ENCODE measurements at regions not wholly inside any gene's neighbourhood (a gene's known extent, or its start where the extent isn't known, plus 50 kb on each side); places are given as distances from the start of the nearest gene placed in this dataset.

DNA sequence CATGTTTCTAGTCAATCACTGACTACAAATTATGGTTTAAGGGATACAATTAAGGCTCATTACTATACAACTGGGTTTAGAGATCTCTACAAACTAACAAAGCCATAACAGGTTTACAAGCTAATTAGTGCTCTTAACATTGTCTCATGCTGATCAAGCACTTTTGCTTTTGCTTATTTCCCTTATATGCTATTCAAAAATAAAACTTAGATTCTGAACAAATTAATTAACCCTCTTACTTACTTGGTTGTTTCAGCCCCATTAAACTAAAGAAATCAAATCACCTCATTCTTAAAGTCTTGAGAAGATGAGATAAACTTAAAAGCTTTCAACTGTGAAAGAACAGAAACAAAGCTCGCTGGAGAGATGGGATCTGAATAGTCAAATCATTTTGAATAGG is 2024.5 kb upstream of the ADGRL3 start:
- Histone ChIP-seq H3K27me3 (no peaks in the 10 kb centered on the region), H3K9me3 (no peaks in the 10 kb centered on the region), H3K4me3 (no peak overlapping the region), H3K4me1 (no peaks in the 10 kb centered on the region), H3K27ac (no peak overlapping the region), H3K36me3 (no peaks in the 10 kb centered on the region)
- TF ChIP-seq, protein P1, sequence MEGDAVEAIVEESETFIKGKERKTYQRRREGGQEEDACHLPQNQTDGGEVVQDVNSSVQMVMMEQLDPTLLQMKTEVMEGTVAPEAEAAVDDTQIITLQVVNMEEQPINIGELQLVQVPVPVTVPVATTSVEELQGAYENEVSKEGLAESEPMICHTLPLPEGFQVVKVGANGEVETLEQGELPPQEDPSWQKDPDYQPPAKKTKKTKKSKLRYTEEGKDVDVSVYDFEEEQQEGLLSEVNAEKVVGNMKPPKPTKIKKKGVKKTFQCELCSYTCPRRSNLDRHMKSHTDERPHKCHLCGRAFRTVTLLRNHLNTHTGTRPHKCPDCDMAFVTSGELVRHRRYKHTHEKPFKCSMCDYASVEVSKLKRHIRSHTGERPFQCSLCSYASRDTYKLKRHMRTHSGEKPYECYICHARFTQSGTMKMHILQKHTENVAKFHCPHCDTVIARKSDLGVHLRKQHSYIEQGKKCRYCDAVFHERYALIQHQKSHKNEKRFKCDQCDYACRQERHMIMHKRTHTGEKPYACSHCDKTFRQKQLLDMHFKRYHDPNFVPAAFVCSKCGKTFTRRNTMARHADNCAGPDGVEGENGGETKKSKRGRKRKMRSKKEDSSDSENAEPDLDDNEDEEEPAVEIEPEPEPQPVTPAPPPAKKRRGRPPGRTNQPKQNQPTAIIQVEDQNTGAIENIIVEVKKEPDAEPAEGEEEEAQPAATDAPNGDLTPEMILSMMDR (IDR thresholded peaks at IDR 0.05): no peak
- no peak for DNase-seq (ENCODE audit: low spot score)

DNA sequence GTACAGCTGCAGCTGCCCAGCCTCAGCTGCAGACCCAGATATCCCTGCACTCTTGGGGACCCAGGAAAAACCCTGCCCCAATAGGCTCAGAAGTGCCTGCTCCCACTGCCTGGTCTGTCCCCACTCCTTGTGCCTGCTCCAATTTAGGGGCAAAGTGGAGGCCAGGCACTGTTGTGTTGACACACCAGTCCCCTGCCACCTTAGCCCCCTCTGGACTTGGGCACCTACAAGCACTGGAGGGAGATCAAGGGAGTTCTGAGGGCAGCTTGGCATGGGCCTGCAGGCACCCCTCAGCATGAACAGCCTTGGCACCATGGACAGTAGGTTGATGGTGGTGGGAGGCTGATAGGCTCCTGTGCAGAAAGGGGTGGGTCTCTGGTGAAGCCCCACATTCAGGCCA is 2020.8 kb upstream of the ADGRL3 start:
- H3K27me3 ChIP-seq: no peaks in the 10 kb centered on the region
- no peaks in the 10 kb centered on the region for H3K4me1 ChIP-seq
- TF ChIP-seq, protein P1 (IDR thresholded peaks at IDR 0.05): no peak
- no peak for DNase-seq (ENCODE audit: low spot score)
- H3K4me3 ChIP-seq: no peak overlapping the region
- H3K9me3 ChIP-seq: no peaks in the 10 kb centered on the region
- H3K27ac ChIP-seq: no peak overlapping the region
- H3K36me3 ChIP-seq: no peaks in the 10 kb centered on the region

DNA sequence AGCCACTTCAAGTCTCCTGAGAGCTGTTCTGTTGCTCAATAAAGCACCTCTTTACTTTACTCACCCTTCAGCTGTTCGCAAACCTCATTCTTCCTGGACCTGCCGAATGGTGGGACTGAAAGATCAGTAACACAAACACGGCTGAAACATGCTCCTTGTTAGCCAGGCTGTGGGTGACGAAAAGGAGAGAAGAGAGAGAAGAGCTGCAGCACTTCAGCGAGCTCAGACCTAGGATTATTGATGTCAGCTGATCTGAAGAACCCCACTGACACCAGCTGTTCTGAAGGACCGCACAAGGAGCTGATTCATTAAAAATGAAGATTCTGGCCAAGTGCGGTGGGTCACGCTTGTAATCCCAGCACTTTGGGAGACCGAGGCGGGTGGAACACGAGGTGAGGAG is 2020.0 kb upstream of the ADGRL3 start:
- no peaks in the 10 kb centered on the region for H3K4me1 ChIP-seq
- DNase-seq (ENCODE audit: low spot score): no peak
- no peak overlapping the region for H3K27ac ChIP-seq
- no peak overlapping the region for H3K4me3 ChIP-seq
- TF ChIP-seq, protein P1 (IDR thresholded peaks at IDR 0.05): no peak
- H3K9me3 ChIP-seq: no peaks in the 10 kb centered on the region
- H3K36me3 ChIP-seq: no peaks in the 10 kb centered on the region
- H3K27me3 ChIP-seq: no peaks in the 10 kb centered on the region

- Histone ChIP-seq H3K27ac (no peak overlapping the region), H3K27me3 (no peaks in the 10 kb centered on the region), H3K36me3 (no peaks in the 10 kb centered on the region), H3K4me3 (no peak overlapping the region), H3K9me3 (no peaks in the 10 kb centered on the region), H3K4me1 (no peaks in the 10 kb centered on the region)
- TF ChIP-seq, protein P1 (IDR thresholded peaks at IDR 0.05): no peak
- DNase-seq (ENCODE audit: low spot score): no peak
Measured at GRCh38 chr4:59180969-59181368, 2019.2 kb upstream of the ADGRL3 start.

DNA sequence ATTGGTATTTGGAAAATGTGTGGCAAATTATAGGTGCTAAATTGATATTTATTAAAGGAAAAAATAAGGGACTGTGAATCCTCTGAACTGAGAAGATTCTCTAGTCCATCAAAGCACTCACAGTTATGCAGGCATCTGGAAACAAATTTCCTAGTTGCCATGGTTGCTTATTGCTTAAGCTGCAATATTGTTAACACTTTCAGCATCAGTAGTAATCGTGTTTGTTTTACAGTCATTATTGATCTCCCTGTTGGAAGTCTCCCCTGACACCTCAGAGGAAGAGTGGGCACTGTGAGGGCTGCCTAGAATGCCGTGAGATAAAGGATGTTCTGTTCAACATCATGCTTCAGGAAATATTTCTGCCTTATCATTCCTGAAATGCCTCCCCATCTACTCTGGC is 2004.3 kb upstream of the ADGRL3 start:
- H3K9me3 ChIP-seq: no peaks in the 10 kb centered on the region
- DNase-seq (ENCODE audit: low spot score): no peak
- TF ChIP-seq, protein P1 (IDR thresholded peaks at IDR 0.05): no peak
- no peak overlapping the region for H3K27ac ChIP-seq
- no peak overlapping the region for H3K4me3 ChIP-seq
- H3K36me3 ChIP-seq: no peaks in the 10 kb centered on the region
- no peaks in the 10 kb centered on the region for H3K27me3 ChIP-seq
- no peaks in the 10 kb centered on the region for H3K4me1 ChIP-seq

GRCh38 chr4:59200992-59201391 is 1999.1 kb upstream of the ADGRL3 start:
- Histone ChIP-seq H3K27me3 (no peaks in the 10 kb centered on the region), H3K9me3 (no peaks in the 10 kb centered on the region), H3K4me3 (no peak overlapping the region), H3K4me1 (no peaks in the 10 kb centered on the region), H3K36me3 (no peaks in the 10 kb centered on the region), H3K27ac (no peak overlapping the region)
- DNase-seq (ENCODE audit: low spot score): no peak
- TF ChIP-seq, protein P1 (IDR thresholded peaks at IDR 0.05): no peak

Data from right atrium auricular region (tissue), 2 donors.